ENCODE measurements at regions not wholly inside any gene's neighbourhood (a gene's known extent, or its start where the extent isn't known, plus 50 kb on each side); places are given as distances from the start of the nearest gene placed in this dataset.

GRCh38 chr14:51523243-51523642, 128.5 kb upstream of the FRMD6 start:
- Histone ChIP-seq H3K79me2 (ENCODE audit: low read depth) (no peaks in the 10 kb centered on the region), H3K4me2 (no peak overlapping the region), H3K27ac (no peak overlapping the region), H3K36me3 (ENCODE audit: low read depth) (no peaks in the 10 kb centered on the region), H2AFZ (no peak overlapping the region), H3K4me1 (replicated peaks; ENCODE audit: insufficient read depth) (peaks cover 17% of the 10 kb centered on the region), H3K9me2 (ENCODE audit: insufficient read depth) (no peaks in the 10 kb centered on the region), H3K9me3 (ENCODE audit: insufficient read depth, low read depth) (peaks cover 7% of the 10 kb centered on the region; the same call in 1 of the 2 replicates), H4K20me1 (ENCODE audit: insufficient read depth) (no peaks in the 10 kb centered on the region), H3K27me3 (ENCODE audit: insufficient read depth, low read depth) (no peaks in the 10 kb centered on the region), H3K4me3 (no peak overlapping the region), H3F3A (ENCODE audit: insufficient read depth, low read depth) (no peaks in the 10 kb centered on the region)
- POLR2A ChIA-PET (ENCODE audit: unreplicated experiment), result no interaction called here
- no peak for TF ChIP-seq CTCF (conservative IDR thresholded peaks at IDR 0.05)
- TF ChIP-seq EZH2 (IDR thresholded peaks at IDR 0.05; ENCODE audit: low read depth), result no peak
- BruUV-seq (replicated peaks), result no TSS peak
- intact Hi-C loops (cut with micrococcal nuclease; ENCODE audit: unreplicated experiment), result no loop called here
- CTCF ChIA-PET, result no interaction called here
- no peak for DNase-seq

GRCh38 chr14:51525739-51526138, 126.0 kb upstream of the FRMD6 start:
- ChIA-PET POLR2A (ENCODE audit: unreplicated experiment) (no interaction called here), CTCF (no interaction called here)

GRCh38 chr14:51527073-51527472, 124.6 kb upstream of the FRMD6 start:
- Histone ChIP-seq H3F3A (ENCODE audit: insufficient read depth, low read depth) (peaks cover 9% of the 10 kb centered on the region), H2AFZ (no peak overlapping the region), H3K27ac (no peak overlapping the region), H3K36me3 (ENCODE audit: low read depth) (no peaks in the 10 kb centered on the region), H3K4me2 (no peak overlapping the region), H3K9me2 (ENCODE audit: insufficient read depth) (no peaks in the 10 kb centered on the region), H3K79me2 (ENCODE audit: low read depth) (no peaks in the 10 kb centered on the region), H3K9me3 (ENCODE audit: insufficient read depth, low read depth) (peaks cover 10% of the 10 kb centered on the region), H3K27me3 (ENCODE audit: insufficient read depth, low read depth) (no peaks in the 10 kb centered on the region), H3K4me3 (no peak overlapping the region), H3K4me1 (replicated peaks; ENCODE audit: insufficient read depth) (peaks cover 13% of the 10 kb centered on the region), H4K20me1 (ENCODE audit: insufficient read depth) (no peaks in the 10 kb centered on the region)
- no TSS peak for BruUV-seq (replicated peaks)
- intact Hi-C loops (cut with micrococcal nuclease; ENCODE audit: unreplicated experiment), result no loop called here
- ChIA-PET CTCF (no interaction called here), POLR2A (ENCODE audit: unreplicated experiment) (no interaction called here)
- no peak for TF ChIP-seq CTCF (conservative IDR thresholded peaks at IDR 0.05)
- no peak for TF ChIP-seq EZH2 (IDR thresholded peaks at IDR 0.05; ENCODE audit: low read depth)
- no peak for DNase-seq

More at GRCh38 chr14:51525739-51526138, 126.0 kb upstream of the FRMD6 start:
- Histone ChIP-seq H3K4me3 (no peak overlapping the region), H3K4me1 (replicated peaks; ENCODE audit: insufficient read depth) (peaks cover 12% of the 10 kb centered on the region), H3K9me2 (ENCODE audit: insufficient read depth) (no peaks in the 10 kb centered on the region), H4K20me1 (ENCODE audit: insufficient read depth) (no peaks in the 10 kb centered on the region), H3K79me2 (ENCODE audit: low read depth) (no peaks in the 10 kb centered on the region), H3K36me3 (ENCODE audit: low read depth) (no peaks in the 10 kb centered on the region), H3K27ac (no peak overlapping the region), H3F3A (ENCODE audit: insufficient read depth, low read depth) (no peaks in the 10 kb centered on the region), H2AFZ (no peak overlapping the region), H3K4me2 (no peak overlapping the region), H3K9me3 (ENCODE audit: insufficient read depth, low read depth) (peaks cover 7% of the 10 kb centered on the region), H3K27me3 (ENCODE audit: insufficient read depth, low read depth) (no peaks in the 10 kb centered on the region)
- intact Hi-C loops (cut with micrococcal nuclease; ENCODE audit: unreplicated experiment), result no loop called here
- TF ChIP-seq CTCF (conservative IDR thresholded peaks at IDR 0.05) (no peak), EZH2 (IDR thresholded peaks at IDR 0.05; ENCODE audit: low read depth) (no peak)
- no TSS peak for BruUV-seq (replicated peaks)
- no peak for DNase-seq

All from PC-9 (cell line).